GM19463 (cell line): ENCODE measurements at regions not wholly inside any gene's neighbourhood (a gene's known extent, or its start where the extent isn't known, plus 50 kb on each side); places are given as distances from the start of the nearest gene placed in this dataset.

Experiments used
- ATAC-seq: cut with Tn5 transposase; IDR thresholded peaks from one replicate; pipeline ENCODE4 v1.9.1; 2021; ENCODE audit warnings: mild to moderate bottlenecking, moderate library complexity; ENCODE audit not compliant: unreplicated experiment

GRCh38 chr7:25496476-25497368, 268.4 kb upstream of the NPVF start:
- ATAC-seq, result peak; percentile 88

- no peak for ATAC-seq
Measured at GRCh38 chr7:25500393-25500921, 272.2 kb upstream of the NPVF start.

- ATAC-seq, result no peak
Measured at GRCh38 chr7:25503306-25503705, 275.0 kb upstream of the NPVF start.

GRCh38 chr7:25512061-25512687, 283.9 kb upstream of the NPVF start:
- ATAC-seq, result no peak

GRCh38 chr7:25515633-25516275, 287.5 kb upstream of the NPVF start:
- ATAC-seq, result no peak

GRCh38 chr7:25517906-25518305, 289.6 kb upstream of the NPVF start:
- ATAC-seq, result no peak

GRCh38 chr7:25520017-25520416, 291.7 kb upstream of the NPVF start:
- ATAC-seq, result no peak

- ATAC-seq, result no peak
Measured at GRCh38 chr7:25520516-25520915, 292.2 kb upstream of the NPVF start.

- no peak for ATAC-seq
Measured at GRCh38 chr7:25521236-25521635, 292.9 kb upstream of the NPVF start.

GRCh38 chr7:25522727-25523126, 294.4 kb upstream of the NPVF start:
- ATAC-seq, result no peak

- ATAC-seq, result no peak
Measured at GRCh38 chr7:25527665-25528170, 299.4 kb upstream of the NPVF start.

GRCh38 chr7:25529320-25529719, 301.0 kb upstream of the NPVF start:
- no peak for ATAC-seq

- no peak for ATAC-seq
Measured at GRCh38 chr7:25536851-25537250, 308.6 kb upstream of the NPVF start.

- no peak for ATAC-seq
Measured at GRCh38 chr7:25537662-25538375, 309.5 kb upstream of the NPVF start.

GRCh38 chr7:25541094-25541821, 313.0 kb upstream of the NPVF start:
- no peak for ATAC-seq

GRCh38 chr7:25541877-25542276, 313.6 kb upstream of the NPVF start:
- ATAC-seq, result no peak

GRCh38 chr7:25543210-25543609, 314.9 kb upstream of the NPVF start:
- no peak for ATAC-seq

GRCh38 chr7:25543798-25544197, 315.5 kb upstream of the NPVF start:
- ATAC-seq, result no peak

- ATAC-seq, result no peak
Measured at GRCh38 chr7:25544254-25544653, 316.0 kb upstream of the NPVF start.
